GM23248 (cell line): ENCODE measurements at regions not wholly inside any gene's neighbourhood (a gene's known extent, or its start where the extent isn't known, plus 50 kb on each side); places are given as distances from the start of the nearest gene placed in this dataset.

Source experiments
- EZH2 ChIP-seq: fragments of 200-600 bp; sonication (generic); IDR thresholded peaks from 2 replicates; pipeline ENCODE4 v1.6.1; 2018; ENCODE audit warnings: antibody characterized with exemption, mild to moderate bottlenecking; ENCODE audit not compliant: insufficient read depth, poor library complexity, severe bottlenecking
- EZH2phosphoT487 ChIP-seq: fragments of 200-600 bp; sonication (generic); IDR thresholded peaks from 2 replicates; pipeline ENCODE4 v1.6.1; 2018; ENCODE audit warnings: antibody characterized with exemption, moderate library complexity, mild to moderate bottlenecking, low read depth; ENCODE audit not compliant: insufficient read depth

- no peak for TF ChIP-seq EZH2
- TF ChIP-seq EZH2phosphoT487: no peak
Measured at GRCh38 chr3:87363721-87364120, 87.3 kb upstream of the POU1F1 start.
